HG02763 (cell line): ENCODE measurements at regions not wholly inside any gene's neighbourhood (a gene's known extent, or its start where the extent isn't known, plus 50 kb on each side); places are given as distances from the start of the nearest gene placed in this dataset.
"Not testable (repeated sequence)": the region's sequence is repeated elsewhere in the genome, so short reads cannot be mapped to it uniquely, and the experiment has no call there.

Experiments used
- ATAC-seq: cut with Tn5 transposase; IDR thresholded peaks from one replicate; pipeline ENCODE4 v1.9.1; 2021; ENCODE audit warnings: mild to moderate bottlenecking, moderate library complexity; ENCODE audit not compliant: unreplicated experiment

GRCh38 chr12:75630091-75630490 is 118.7 kb upstream of the KRR1 start:
- ATAC-seq = no peak

GRCh38 chr12:75628916-75629315 is 117.5 kb upstream of the KRR1 start:
- no peak for ATAC-seq

- ATAC-seq = no peak
These were observed 117.1 kb upstream of the KRR1 start for GRCh38 chr12:75628511-75628910.

- no peak for ATAC-seq
These were observed 112.3 kb upstream of the KRR1 start for GRCh38 chr12:75623631-75624154.

- ATAC-seq = no peak
These were observed 111.1 kb upstream of the KRR1 start for GRCh38 chr12:75622492-75622891.

- ATAC-seq = not testable (repeated sequence)
These were observed 103.0 kb upstream of the KRR1 start for GRCh38 chr12:75614396-75614795.

GRCh38 chr12:75613981-75614380 is 102.6 kb upstream of the KRR1 start:
- no peak for ATAC-seq

GRCh38 chr12:75611041-75611440 is 99.6 kb upstream of the KRR1 start:
- no peak for ATAC-seq

- ATAC-seq = no peak
These were observed 95.5 kb upstream of the KRR1 start for GRCh38 chr12:75606956-75607355.

GRCh38 chr12:75606151-75606550 is 94.7 kb upstream of the KRR1 start:
- no peak for ATAC-seq

- ATAC-seq = no peak
These were observed 92.1 kb upstream of the KRR1 start for GRCh38 chr12:75603475-75603874.

- ATAC-seq = no peak
These were observed 90.7 kb upstream of the KRR1 start for GRCh38 chr12:75602106-75602505.

- no peak for ATAC-seq
These were observed 88.7 kb upstream of the KRR1 start for GRCh38 chr12:75600146-75600545.

- no peak for ATAC-seq
These were observed 87.7 kb upstream of the KRR1 start for GRCh38 chr12:75599061-75599460.

- ATAC-seq = no peak
These were observed 85.0 kb upstream of the KRR1 start for GRCh38 chr12:75596406-75596805.

- ATAC-seq = no peak
These were observed 81.4 kb upstream of the KRR1 start for GRCh38 chr12:75592638-75593335.

- ATAC-seq = no peak
These were observed 80.7 kb upstream of the KRR1 start for GRCh38 chr12:75592086-75592485.

- ATAC-seq = no peak
These were observed 80.2 kb upstream of the KRR1 start for GRCh38 chr12:75591628-75592027.

- ATAC-seq = no peak
These were observed 78.4 kb upstream of the KRR1 start for GRCh38 chr12:75589801-75590200.

- ATAC-seq = no peak
These were observed 76.1 kb upstream of the KRR1 start for GRCh38 chr12:75587340-75588106.

GRCh38 chr12:75585330-75585729 is 73.9 kb upstream of the KRR1 start:
- no peak for ATAC-seq

- ATAC-seq = no peak
These were observed 71.9 kb upstream of the KRR1 start for GRCh38 chr12:75583355-75583754.
